HG03045 (cell line): ENCODE measurements at regions not wholly inside any gene's neighbourhood (a gene's known extent, or its start where the extent isn't known, plus 50 kb on each side); places are given as distances from the start of the nearest gene placed in this dataset.

ENCODE experiments used
- ATAC-seq: cut with Tn5 transposase; IDR thresholded peaks from one replicate; pipeline ENCODE4 v1.9.1; 2021; ENCODE audit warnings: mild to moderate bottlenecking, moderate library complexity; ENCODE audit not compliant: unreplicated experiment

- no peak for ATAC-seq
Measured at GRCh38 chr15:61500951-61501620, 272.0 kb upstream of the RORA start.

DNA sequence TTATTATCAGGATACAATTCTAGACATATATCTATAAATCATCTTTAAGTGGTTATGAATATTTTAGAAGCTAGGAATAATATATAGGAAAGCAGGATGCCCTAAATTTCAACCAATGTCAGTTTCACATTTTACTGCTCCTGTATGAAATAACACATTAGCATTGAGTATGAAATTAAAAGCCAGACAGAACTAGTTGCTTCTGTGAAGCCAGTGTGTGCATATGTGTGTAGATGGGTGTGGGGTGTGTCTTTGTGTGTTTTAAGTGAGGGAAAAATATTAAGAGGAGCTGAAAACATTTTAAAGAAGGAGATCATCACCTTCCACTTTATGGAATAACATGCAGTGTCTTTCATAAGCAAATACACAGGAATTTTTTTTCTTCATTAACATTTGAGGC is 271.4 kb upstream of the RORA start:
- no peak for ATAC-seq

DNA sequence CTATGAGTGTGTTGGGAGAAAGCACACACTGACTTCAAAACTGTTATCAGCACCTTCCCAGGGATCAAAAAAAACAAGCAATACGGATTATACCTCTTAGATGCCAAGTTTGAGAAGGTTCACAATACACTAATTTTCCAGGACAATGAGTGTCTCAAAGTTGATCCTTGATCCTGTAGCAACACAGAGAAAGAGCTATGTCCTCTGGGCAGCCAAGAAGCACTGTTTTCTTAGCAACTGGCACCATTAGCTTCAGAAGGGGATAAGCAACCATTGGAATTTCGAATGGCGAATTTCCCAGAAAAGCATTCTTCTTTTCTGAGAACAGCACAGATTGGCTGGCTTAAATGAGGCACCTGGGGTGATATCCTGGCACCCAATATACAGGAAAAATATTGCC is 270.3 kb upstream of the RORA start:
- ATAC-seq: no peak

DNA sequence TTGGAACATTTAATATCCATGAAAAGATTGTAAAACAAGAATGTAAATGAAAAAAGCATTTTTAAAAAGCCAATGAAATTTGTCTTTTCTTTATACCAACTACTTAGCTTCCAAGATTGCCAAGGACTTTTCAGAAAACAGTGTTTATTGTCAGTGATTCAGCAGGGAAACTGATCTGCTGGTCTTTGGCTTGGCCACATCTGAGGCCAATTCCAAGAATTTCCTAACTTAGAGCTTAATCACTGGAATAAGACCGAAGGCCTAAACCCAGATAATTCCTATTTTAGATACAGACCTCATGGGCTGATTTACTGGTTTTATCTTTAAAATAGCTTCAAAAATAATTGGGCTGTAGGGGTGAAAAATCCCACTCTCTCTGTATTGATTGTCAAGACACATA is 260.5 kb upstream of the RORA start:
- no peak for ATAC-seq

GRCh38 chr15:61483599-61483998 is 254.5 kb upstream of the RORA start:
- ATAC-seq: no peak

- ATAC-seq: no peak
Measured at GRCh38 chr15:61481886-61482285, 252.8 kb upstream of the RORA start.

DNA sequence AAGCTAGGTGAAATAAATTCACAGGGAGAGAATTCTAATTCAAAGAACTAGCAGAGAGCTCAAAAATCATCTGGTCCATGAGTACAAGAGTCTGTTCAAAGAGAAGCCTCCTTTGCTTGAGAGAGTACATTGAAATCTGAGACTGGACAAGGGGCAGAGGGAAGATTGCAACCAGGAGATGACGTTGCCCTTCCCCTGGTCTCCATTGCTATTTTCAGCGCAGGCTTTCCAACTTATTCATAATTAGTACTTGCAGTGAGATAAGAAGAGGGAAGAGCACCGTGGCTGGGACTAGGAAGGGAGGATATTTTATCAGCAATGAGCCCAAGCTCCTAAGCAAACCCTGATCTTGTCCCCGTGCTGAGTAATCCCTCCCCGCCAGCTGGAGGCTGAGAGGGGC is 251.8 kb upstream of the RORA start:
- ATAC-seq: no peak

GRCh38 chr15:61480295-61480694 is 251.2 kb upstream of the RORA start:
- no peak for ATAC-seq

GRCh38 chr15:61479613-61480012 is 250.5 kb upstream of the RORA start:
- no peak for ATAC-seq

- ATAC-seq: no peak
Measured at GRCh38 chr15:61476741-61477140, 247.6 kb upstream of the RORA start.

DNA sequence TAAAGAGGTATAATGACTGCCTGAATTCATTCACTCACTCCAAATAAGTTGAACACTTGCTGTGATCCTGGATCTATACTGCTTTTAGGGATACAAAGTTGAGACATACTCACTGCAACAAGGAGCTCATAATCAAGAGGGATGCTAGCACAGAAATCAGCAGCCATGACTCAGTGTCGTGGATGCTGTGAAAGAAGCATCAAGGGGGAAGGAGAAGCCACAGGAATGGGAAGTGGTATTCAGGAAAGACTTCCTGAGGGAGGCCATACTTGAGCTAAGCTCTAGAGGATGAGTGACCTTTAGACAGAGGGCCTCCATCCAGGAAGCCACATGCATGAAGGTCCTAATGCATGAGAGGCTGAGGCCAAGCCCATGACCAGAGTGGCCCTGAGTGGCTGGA is 245.7 kb upstream of the RORA start:
- ATAC-seq: no peak

GRCh38 chr15:61467823-61468222 is 238.7 kb upstream of the RORA start:
- no peak for ATAC-seq

DNA sequence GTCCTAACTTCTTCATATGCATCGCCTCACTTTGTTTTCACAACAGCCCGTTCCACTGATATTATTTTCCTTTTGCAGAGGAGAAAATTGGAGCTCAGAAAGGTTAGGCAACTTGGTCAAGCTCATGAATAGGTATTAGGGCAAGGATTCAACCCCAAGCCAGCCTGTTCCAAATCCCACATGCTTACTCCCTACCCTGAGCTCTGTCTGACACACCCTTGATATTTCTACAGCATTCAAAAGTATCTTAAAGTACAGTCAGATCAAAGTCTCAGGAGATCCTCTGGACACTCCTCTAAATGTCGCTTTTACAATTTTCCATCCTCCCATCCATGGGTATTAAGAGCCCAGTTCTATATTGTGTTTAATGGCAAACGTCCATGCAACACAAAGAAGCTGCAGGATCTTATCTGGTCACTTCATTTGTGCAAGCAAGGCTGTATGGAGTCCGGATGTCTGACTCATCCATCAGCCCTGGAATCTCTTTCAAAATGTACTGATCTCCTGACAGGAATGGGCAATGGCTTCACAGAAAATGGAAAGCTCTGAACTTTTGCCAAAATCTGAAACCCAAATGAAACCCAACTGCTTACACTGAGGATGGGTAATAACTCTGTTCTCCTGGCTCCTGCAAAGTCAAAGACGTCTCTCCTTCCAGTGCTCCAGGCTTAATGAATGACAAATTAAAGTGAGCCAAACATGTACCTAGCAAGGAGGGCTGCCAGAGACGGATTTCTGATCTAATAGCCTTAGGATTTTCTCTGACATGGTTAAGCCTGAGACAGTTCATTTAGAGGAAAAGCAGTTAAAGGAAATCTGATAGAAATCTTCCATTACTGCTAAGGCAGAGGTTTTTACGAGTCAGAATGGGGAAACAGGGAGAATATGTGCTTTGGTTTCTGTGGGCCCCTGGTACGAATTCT is 230.9 kb upstream of the RORA start:
- ATAC-seq: no peak

DNA sequence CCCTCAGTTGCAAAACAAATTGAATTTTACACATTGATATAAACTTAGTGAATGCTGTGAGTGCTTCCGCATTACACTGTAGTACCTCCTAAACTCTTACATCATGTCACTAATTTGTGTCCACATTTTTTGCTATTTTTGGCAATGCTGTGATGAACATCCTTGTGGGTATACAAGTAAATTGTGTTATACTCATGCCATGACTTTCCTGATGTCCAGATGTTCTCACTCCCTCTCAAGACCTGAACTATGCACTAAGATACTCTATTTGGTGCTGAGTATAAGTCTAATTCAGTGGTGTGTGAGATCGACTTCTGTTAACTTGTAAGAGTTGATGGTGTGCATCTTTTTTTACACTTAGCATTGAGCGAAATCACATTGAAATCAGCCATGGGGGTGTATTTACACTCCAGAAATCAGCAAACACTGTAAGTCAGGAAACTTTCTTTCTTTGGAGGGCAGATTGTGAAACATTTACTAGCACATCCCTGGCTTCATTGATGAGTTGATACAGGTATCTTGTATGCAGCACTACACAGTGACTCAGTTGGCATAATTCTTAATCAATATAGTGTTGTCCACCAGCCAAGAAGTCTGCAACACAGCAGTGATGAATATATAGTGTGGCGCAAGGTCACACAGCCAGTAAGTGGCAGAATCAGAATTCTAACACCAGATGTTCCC is 228.1 kb upstream of the RORA start:
- no peak for ATAC-seq

GRCh38 chr15:61449186-61449702 is 220.1 kb upstream of the RORA start:
- ATAC-seq: no peak

- ATAC-seq: no peak
Measured at GRCh38 chr15:61447981-61448380, 218.9 kb upstream of the RORA start.

GRCh38 chr15:61444585-61444984 is 215.5 kb upstream of the RORA start:
- peak; percentile 59 for ATAC-seq

- no peak for ATAC-seq
Measured at GRCh38 chr15:61442821-61443220, 213.7 kb upstream of the RORA start.

DNA sequence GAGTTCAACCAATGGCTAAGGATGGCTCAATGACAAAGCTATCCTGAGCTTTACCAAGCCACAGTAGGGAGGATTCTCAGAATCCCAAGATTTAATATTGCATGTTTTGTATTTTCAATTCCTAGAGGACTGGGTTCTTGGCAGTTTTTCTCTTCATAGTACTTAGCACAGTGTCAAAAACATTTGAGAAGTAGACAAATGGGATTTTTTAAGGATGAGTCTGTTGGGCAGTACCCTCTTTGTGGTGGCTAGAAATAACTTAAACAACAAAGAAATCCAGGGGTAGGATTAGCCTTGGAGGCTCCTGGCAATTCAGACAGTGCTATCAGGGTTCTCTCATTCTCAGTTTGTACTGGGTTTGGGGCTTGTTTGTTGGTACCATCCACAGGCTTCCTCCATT is 212.8 kb upstream of the RORA start:
- no peak for ATAC-seq

DNA sequence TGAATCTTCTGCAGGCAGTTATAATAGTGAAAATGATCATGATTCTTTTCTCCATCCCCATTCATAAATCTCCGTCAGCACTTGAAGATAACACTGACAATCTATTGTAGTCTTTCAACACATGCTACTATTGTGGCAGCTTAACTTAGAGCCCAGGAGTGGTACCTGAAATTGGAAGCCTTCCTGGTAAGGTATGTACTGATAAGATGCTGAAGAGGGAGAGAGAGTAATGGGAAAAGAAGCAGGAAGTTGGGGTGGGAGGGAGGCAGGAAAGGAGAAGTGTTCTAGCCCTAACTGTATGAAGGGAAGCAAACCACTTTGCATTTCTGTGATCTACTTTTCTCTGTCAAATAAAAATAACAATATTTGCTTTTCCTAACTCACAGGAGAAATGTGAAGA is 197.4 kb upstream of the RORA start:
- ATAC-seq: no peak

- ATAC-seq: no peak
Measured at GRCh38 chr15:61425934-61426333, 196.8 kb upstream of the RORA start.

DNA sequence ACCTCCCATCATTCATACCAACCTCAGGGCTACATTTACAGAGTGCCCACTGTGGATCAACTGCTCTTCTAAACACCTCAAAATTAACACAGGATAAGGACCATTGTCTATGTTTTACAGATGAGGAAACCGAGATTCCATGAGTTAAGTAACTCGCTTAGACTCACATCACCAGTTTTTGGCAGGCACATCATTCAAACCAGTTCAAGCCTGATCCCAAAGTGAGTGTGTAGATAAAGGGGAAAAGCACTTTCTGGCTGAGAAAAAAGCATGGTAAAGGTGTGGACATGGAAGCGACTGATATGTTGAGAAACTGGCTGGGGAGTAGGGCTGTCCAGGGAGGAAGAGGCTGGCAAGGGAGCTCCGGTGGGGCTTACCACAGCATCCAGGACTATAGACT is 193.7 kb upstream of the RORA start:
- no peak for ATAC-seq
